H9 (cell line): ENCODE measurements at regions not wholly inside any gene's neighbourhood (a gene's known extent, or its start where the extent isn't known, plus 50 kb on each side); places are given as distances from the start of the nearest gene placed in this dataset.

Experiments used
- DNase-seq: peaks from one replicate; pipeline ENCODE4 v3.0.0-alpha.2; 2017
- H2AFZ ChIP-seq: one replicate; pipeline ENCODE4 v1.6.1; 2013; ENCODE audit warnings: mild to moderate bottlenecking, low read length, control low read depth, moderate library complexity
- H2AK5ac ChIP-seq: 2 replicates; pipeline ENCODE4 v1.6.1; 2013; ENCODE audit warnings: low read length, control low read depth, mixed read lengths; ENCODE audit not compliant: insufficient read length
- H2BK120ac ChIP-seq: one replicate; pipeline ENCODE4 v1.6.1; 2013; ENCODE audit warnings: low read depth, mild to moderate bottlenecking, low read length, control low read depth, inconsistent platforms; ENCODE audit not compliant: poor library complexity, severe bottlenecking
- H2BK12ac ChIP-seq: 2 replicates; pipeline ENCODE4 v1.6.1; 2013; ENCODE audit warnings: low read length, control low read depth, mixed read lengths, low read depth; ENCODE audit not compliant: insufficient read length
- H2BK15ac ChIP-seq: 2 replicates; pipeline ENCODE4 v1.6.1; 2013; ENCODE audit warnings: low read depth, low read length, control low read depth
- H2BK20ac ChIP-seq: one replicate; pipeline ENCODE4 v1.6.1; 2013; ENCODE audit warnings: low read depth, mild to moderate bottlenecking, low read length, control low read depth, inconsistent platforms; ENCODE audit not compliant: poor library complexity, severe bottlenecking
- H2BK5ac ChIP-seq: 2 replicates; pipeline ENCODE4 v1.6.1; 2013; ENCODE audit warnings: low read length, control low read depth, mixed read lengths; ENCODE audit not compliant: insufficient read length
- H3K14ac ChIP-seq: 2 replicates; pipeline ENCODE4 v1.6.1; 2013; ENCODE audit warnings: low read length, control low read depth; ENCODE audit not compliant: insufficient read depth
- H3K18ac ChIP-seq: 2 replicates; pipeline ENCODE4 v1.6.1; 2013; ENCODE audit warnings: low read depth, mild to moderate bottlenecking, mixed read lengths, low read length, control low read depth; ENCODE audit not compliant: insufficient read length
- H3K23ac ChIP-seq: 2 replicates; pipeline ENCODE4 v1.6.1; 2013; ENCODE audit warnings: low read length, control low read depth, mixed read lengths, low read depth; ENCODE audit not compliant: insufficient read length
- H3K23me2 ChIP-seq: 2 replicates; pipeline ENCODE4 v1.6.1; 2013; ENCODE audit warnings: low read depth, mild to moderate bottlenecking, mixed read lengths, low read length, control low read depth; ENCODE audit not compliant: insufficient read length, poor library complexity, severe bottlenecking
- H3K27ac ChIP-seq: 2 replicates; pipeline ENCODE4 v1.5.1; 2013; ENCODE audit warnings: low read length, control low read depth, mixed read lengths, low read depth; ENCODE audit not compliant: insufficient read length
- H3K27me3 ChIP-seq: 2 replicates; pipeline ENCODE4 v1.6.1; 2013; ENCODE audit warnings: low read length, control low read depth, inconsistent platforms; ENCODE audit not compliant: insufficient read depth
- H3K4ac ChIP-seq: 2 replicates; pipeline ENCODE4 v1.6.1; 2013; ENCODE audit warnings: low read depth, mild to moderate bottlenecking, control low read depth, inconsistent platforms, low read length, moderate library complexity
- H3K4me1 ChIP-seq: 2 replicates; pipeline ENCODE4 v1.6.1; 2013; ENCODE audit warnings: low read length, control low read depth, inconsistent platforms; ENCODE audit not compliant: insufficient read depth
- H3K4me2 ChIP-seq: 2 replicates; pipeline ENCODE4 v1.6.1; 2013; ENCODE audit warnings: low read length, control low read depth, mixed read lengths; ENCODE audit not compliant: insufficient read length, insufficient read depth
- H3K56ac ChIP-seq: 2 replicates; pipeline ENCODE4 v1.6.1; 2013; ENCODE audit warnings: low read depth, mild to moderate bottlenecking, mixed read lengths, low read length, control low read depth; ENCODE audit not compliant: insufficient read length
- H3K79me1 ChIP-seq: 2 replicates; pipeline ENCODE4 v1.6.1; 2013; ENCODE audit warnings: low read depth, mild to moderate bottlenecking, moderate library complexity, low read length, control low read depth, inconsistent platforms; ENCODE audit not compliant: insufficient read depth, poor library complexity, severe bottlenecking
- H3K79me2 ChIP-seq: 2 replicates; pipeline ENCODE4 v1.6.1; 2013; ENCODE audit warnings: low read length, control low read depth, inconsistent platforms; ENCODE audit not compliant: insufficient read depth
- H3K9ac ChIP-seq: 2 replicates; pipeline ENCODE4 v1.6.1; 2013; ENCODE audit warnings: low read length, control low read depth, mixed read lengths; ENCODE audit not compliant: insufficient read length; ENCODE audit errors: extremely low read depth
- H3K9me3 ChIP-seq: one replicate; pipeline ENCODE4 v1.6.1; 2013; ENCODE audit warnings: low read depth, low read length, inconsistent platforms; ENCODE audit not compliant: control insufficient read depth
- H3T11ph ChIP-seq: one replicate; pipeline ENCODE4 v1.6.1; 2013; ENCODE audit warnings: mild to moderate bottlenecking, low read length, control low read depth, inconsistent platforms
- H4K20me1 ChIP-seq: one replicate; pipeline ENCODE4 v1.6.1; 2013; ENCODE audit not compliant: control insufficient read depth, insufficient read length, insufficient read depth
- H4K5ac ChIP-seq: 2 replicates; pipeline ENCODE4 v1.6.1; 2013; ENCODE audit warnings: low read depth, mild to moderate bottlenecking, mixed read lengths, low read length, control low read depth; ENCODE audit not compliant: insufficient read length
- H4K8ac ChIP-seq: replicated peaks from 2 replicates; pipeline ENCODE4 v1.6.1; 2013; ENCODE audit warnings: low read length, control low read depth, mixed read lengths, low read depth; ENCODE audit not compliant: insufficient read length
- H4K91ac ChIP-seq: 2 replicates; pipeline ENCODE4 v1.6.1; 2013; ENCODE audit warnings: low read depth, mild to moderate bottlenecking, moderate library complexity, mixed read lengths, low read length, control low read depth; ENCODE audit not compliant: insufficient read length
- H3K27ac Mint-ChIP-seq, 3 experiments: 2 replicates in 2 of 3; 3 replicates in 1 of 3; pipeline ENCODE4 v1.8.0; 2020 to 2021; ENCODE audit warnings: mixed read lengths in 3 of 3, mild to moderate bottlenecking in 1 of 3, moderate library complexity in 1 of 3
- H3K27me3 Mint-ChIP-seq: 2 replicates; pipeline ENCODE4 v1.8.0; 2021; ENCODE audit warnings: low read depth, mild to moderate bottlenecking, moderate library complexity, mixed read lengths
- H3K36me3 Mint-ChIP-seq, 3 experiments: 2 replicates in 2 of 3; 3 replicates in 1 of 3; pipeline ENCODE4 v1.8.0; 2020 to 2021; ENCODE audit warnings: low read depth in 3 of 3, mixed read lengths in 3 of 3; ENCODE audit not compliant: insufficient read depth in 1 of 3
- H3K4me1 Mint-ChIP-seq, 2 experiments: 2 replicates each; pipeline ENCODE4 v1.8.0; 2020; ENCODE audit warnings: mixed read lengths in 2 of 2
- H3K4me3 Mint-ChIP-seq, 2 experiments: 2 replicates in 1 of 2; 3 replicates in 1 of 2; pipeline ENCODE4 v1.8.0; 2020 to 2021; ENCODE audit warnings: mild to moderate bottlenecking in 2 of 2, mixed read lengths in 2 of 2, moderate library complexity in 1 of 2
- H3K9me3 Mint-ChIP-seq, 2 experiments: 2 replicates in 1 of 2; 3 replicates in 1 of 2; pipeline ENCODE4 v1.8.0; 2020; ENCODE audit warnings: mild to moderate bottlenecking in 2 of 2, mixed read lengths in 2 of 2, moderate library complexity in 1 of 2
- CTCF ChIP-seq: fragments of 200-600 bp; sonication (generic); conservative IDR thresholded peaks from 3 replicates; pipeline ENCODE4 v1.8.0; 2021; ENCODE audit warnings: antibody characterized with exemption, mild to moderate bottlenecking
- WGBS: extraction: QIAGEN DNeasy Blood & Tissue Kit; methylation state at CpG from one replicate; pipeline ENCODE4 v1.1.7; 2013; ENCODE audit warnings: missing lambda C conversion rate, low lambda C conversion rate, mixed read lengths; ENCODE audit not compliant: insufficient read length; ENCODE audit errors: extremely low coverage; 5-methylcytosine and 5-hydroxymethylcytosine counted together

- WGBS, result no CpG with 5 or more reads among the region's 2 CpGs
- H3K23me2 ChIP-seq, result no peaks in the 10 kb centered on the region
- H4K91ac ChIP-seq, result no peak overlapping the region
- H2BK20ac ChIP-seq, result no peak overlapping the region
- peaks cover 10% of the 10 kb centered on the region for H3K9me3 ChIP-seq
- Mint-ChIP-seq H3K27me3 (peaks cover 2% of the 10 kb centered on the region), H3K4me3 (no peak overlapping the region), H3K9me3 (peaks cover 8 to 12% of the 10 kb centered on the region in 2 experiments), H3K27ac (no peak overlapping the region), H3K4me1 (peaks cover 0 to 17% of the 10 kb centered on the region in 2 experiments; a peak in 3 of 4 replicates), H3K36me3 (peaks cover 0 to 4% (median 3%) of the 10 kb centered on the region in 3 experiments; a peak in 4 of 7 replicates)
- no peaks in the 10 kb centered on the region for H3K4me1 ChIP-seq
- H3K23ac ChIP-seq, result no peak overlapping the region
- no peak overlapping the region for H3K4ac ChIP-seq
- no peak overlapping the region for H3K27ac ChIP-seq
- TF ChIP-seq CTCF, result no peak
- no peak overlapping the region for H2BK120ac ChIP-seq
- H3K4me2 ChIP-seq, result no peak overlapping the region
- H2BK12ac ChIP-seq, result no peak overlapping the region
- H2AFZ ChIP-seq, result no peak overlapping the region
- no peak overlapping the region for H2BK5ac ChIP-seq
- no peak overlapping the region for H3K56ac ChIP-seq
- no peak overlapping the region for H2BK15ac ChIP-seq
- no peak overlapping the region for H3K14ac ChIP-seq
- no peaks in the 10 kb centered on the region for H3K27me3 ChIP-seq
- no peak overlapping the region for H4K5ac ChIP-seq
- H4K20me1 ChIP-seq, result no peaks in the 10 kb centered on the region
- H3T11ph ChIP-seq, result no peak overlapping the region
- H3K79me2 ChIP-seq, result no peaks in the 10 kb centered on the region
- no peak overlapping the region for H3K9ac ChIP-seq
- H2AK5ac ChIP-seq, result no peak overlapping the region
- H4K8ac ChIP-seq, result no peak overlapping the region
- H3K18ac ChIP-seq, result no peak overlapping the region
- no peak for DNase-seq
- H3K79me1 ChIP-seq, result no peaks in the 10 kb centered on the region
Observed at GRCh38 chr16:66176731-66177130, 189.8 kb upstream of the CDH5 start.
